ENCODE measurements at regions not wholly inside any gene's neighbourhood (a gene's known extent, or its start where the extent isn't known, plus 50 kb on each side); places are given as distances from the start of the nearest gene placed in this dataset.

DNA sequence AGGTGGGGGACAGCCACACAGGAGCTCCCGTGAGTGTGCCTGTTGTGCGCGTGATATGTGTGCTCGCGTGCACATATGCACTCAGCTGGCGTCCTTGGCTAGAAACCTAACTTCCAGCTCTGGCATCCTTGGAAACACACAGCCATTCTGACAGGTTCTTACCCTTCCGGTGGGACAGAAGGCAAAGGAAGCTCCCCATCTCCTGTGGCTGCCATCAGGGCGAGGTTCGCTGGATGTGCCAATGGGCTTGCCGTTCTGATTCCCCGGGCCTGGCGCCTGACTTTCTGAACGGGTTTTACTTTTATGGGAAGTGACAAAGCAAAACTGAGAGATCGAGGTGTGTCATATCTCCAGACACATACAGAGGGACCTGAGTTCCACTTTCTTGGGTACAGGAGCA, 124.7 kb downstream of the PAPOLA start:
- no peak for DNase-seq (ENCODE audit: low read depth, low spot score)
- peaks cover 2% of the 10 kb centered on the region for H3K4me1 ChIP-seq (ENCODE audit: insufficient read depth, insufficient read length)
- peaks cover 7% of the 10 kb centered on the region; the same call in 1 of the 2 replicates for H3K9me3 ChIP-seq (ENCODE audit: insufficient read depth, low read length)
- no peaks in the 10 kb centered on the region for H3K36me3 ChIP-seq (ENCODE audit: insufficient read depth, insufficient read length, low read length)
- peaks cover 4% of the 10 kb centered on the region for H3K27me3 ChIP-seq (ENCODE audit: insufficient read depth, insufficient read length)
- no peak overlapping the region for H3K9ac ChIP-seq (ENCODE audit: insufficient read length, low read depth)
- no peak overlapping the region for H3K4me3 ChIP-seq (ENCODE audit: insufficient read length, low read depth)
- TF ChIP-seq SUZ12 (IDR thresholded peaks at IDR 0.05; ENCODE audit: extremely low read depth, insufficient read depth, insufficient read length) (no peak), YY1 (IDR thresholded peaks at IDR 0.05; ENCODE audit: insufficient read depth, insufficient read length) (no peak), ZNF274 (IDR thresholded peaks at IDR 0.05; ENCODE audit: low read depth, low read length) (no peak)

DNA sequence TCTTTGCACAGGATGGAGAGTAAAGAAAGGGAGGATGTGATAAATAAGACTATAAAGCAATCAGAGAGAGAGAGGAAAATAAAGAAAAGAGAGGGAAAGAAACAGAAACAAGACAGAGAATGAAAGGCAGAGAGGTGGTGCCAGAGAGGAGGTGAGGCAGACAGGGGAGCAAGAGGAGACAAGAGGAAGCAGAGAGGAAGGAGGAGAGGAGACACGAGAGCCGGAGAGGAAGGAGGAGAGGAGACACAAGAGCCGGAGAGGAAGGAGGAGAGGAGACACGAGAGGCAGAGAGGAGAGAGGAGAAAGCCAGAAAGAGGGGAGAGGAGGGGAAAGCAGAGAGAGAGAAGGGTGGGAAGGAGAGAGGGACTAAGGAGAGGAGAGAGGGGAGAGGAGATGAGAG, 125.2 kb downstream of the PAPOLA start:
- no peak for TF ChIP-seq YY1 (IDR thresholded peaks at IDR 0.05; ENCODE audit: insufficient read depth, insufficient read length)
- H3K4me3 ChIP-seq (ENCODE audit: insufficient read length, low read depth), result no peak overlapping the region
- DNase-seq (ENCODE audit: low read depth, low spot score), result no peak
- H3K36me3 ChIP-seq (ENCODE audit: insufficient read depth, insufficient read length, low read length), result no peaks in the 10 kb centered on the region
- H3K9me3 ChIP-seq (ENCODE audit: insufficient read depth, low read length), result peaks cover 7% of the 10 kb centered on the region; the same call in 1 of the 2 replicates
- no peak overlapping the region for H3K9ac ChIP-seq (ENCODE audit: insufficient read length, low read depth)
- H3K27me3 ChIP-seq (ENCODE audit: insufficient read depth, insufficient read length), result peaks cover 4% of the 10 kb centered on the region
- H3K4me1 ChIP-seq (ENCODE audit: insufficient read depth, insufficient read length), result peaks cover 2% of the 10 kb centered on the region

DNA sequence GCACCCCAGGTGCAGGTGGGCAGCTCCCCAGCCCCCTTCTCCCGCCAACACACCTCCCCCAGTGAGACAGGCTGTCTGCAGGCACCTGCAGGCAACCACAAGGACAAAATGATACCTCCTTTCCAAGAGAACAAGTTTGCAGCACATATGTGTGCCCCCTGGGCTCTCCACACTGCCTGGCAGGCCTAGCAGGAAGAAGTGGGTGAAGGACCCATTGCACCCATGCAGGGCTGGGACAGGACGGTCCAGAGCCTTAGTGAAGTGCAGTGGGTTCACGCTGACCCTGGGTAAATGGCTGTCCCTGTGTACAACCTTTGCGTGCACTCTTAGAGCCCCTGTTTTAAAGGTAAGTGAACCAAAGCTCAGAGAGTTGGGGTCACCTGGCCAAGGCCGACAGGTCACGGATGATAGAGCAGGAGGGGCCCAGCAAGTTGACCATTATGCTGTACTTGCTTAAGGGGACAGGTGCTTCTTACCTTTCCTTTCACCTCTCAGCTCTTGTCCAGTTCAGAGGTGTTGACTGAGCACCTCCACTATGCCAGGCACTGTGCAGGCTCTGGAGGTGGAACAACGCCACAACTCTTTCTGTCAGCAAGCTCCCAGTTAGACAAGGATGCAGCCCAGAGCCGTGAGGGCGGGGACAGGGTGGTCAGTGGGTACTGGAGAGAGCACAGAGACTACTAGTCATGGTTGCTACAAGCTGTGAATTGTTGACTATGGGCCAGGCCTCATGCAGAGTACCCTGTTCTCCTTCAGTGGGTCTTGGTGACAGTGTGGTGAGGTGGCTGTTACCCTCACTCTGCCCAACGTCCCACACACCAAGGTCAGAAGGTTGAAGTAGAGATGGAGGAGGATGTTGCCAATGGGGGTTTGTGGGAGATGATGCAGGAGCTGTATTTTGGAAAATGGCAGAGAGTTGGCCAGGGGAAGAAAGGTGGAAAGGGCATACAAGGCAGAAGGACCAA, 125.9 kb downstream of the PAPOLA start:
- H3K27me3 ChIP-seq (ENCODE audit: insufficient read depth, insufficient read length), result peaks cover 4% of the 10 kb centered on the region
- peaks cover 7% of the 10 kb centered on the region; the same call in 1 of the 2 replicates for H3K9me3 ChIP-seq (ENCODE audit: insufficient read depth, low read length)
- peaks cover 2% of the 10 kb centered on the region for H3K4me1 ChIP-seq (ENCODE audit: insufficient read depth, insufficient read length)
- H3K36me3 ChIP-seq (ENCODE audit: insufficient read depth, insufficient read length, low read length), result no peaks in the 10 kb centered on the region
- H3K9ac ChIP-seq (ENCODE audit: insufficient read length, low read depth), result no peak overlapping the region
- H3K4me3 ChIP-seq (ENCODE audit: insufficient read length, low read depth), result no peak overlapping the region
- TF ChIP-seq YY1 (IDR thresholded peaks at IDR 0.05; ENCODE audit: insufficient read depth, insufficient read length) (no peak), ZNF274 (IDR thresholded peaks at IDR 0.05; ENCODE audit: low read depth, low read length) (no peak), SUZ12 (IDR thresholded peaks at IDR 0.05; ENCODE audit: extremely low read depth, insufficient read depth, insufficient read length) (no peak)
- no peak for DNase-seq (ENCODE audit: low read depth, low spot score)

DNA sequence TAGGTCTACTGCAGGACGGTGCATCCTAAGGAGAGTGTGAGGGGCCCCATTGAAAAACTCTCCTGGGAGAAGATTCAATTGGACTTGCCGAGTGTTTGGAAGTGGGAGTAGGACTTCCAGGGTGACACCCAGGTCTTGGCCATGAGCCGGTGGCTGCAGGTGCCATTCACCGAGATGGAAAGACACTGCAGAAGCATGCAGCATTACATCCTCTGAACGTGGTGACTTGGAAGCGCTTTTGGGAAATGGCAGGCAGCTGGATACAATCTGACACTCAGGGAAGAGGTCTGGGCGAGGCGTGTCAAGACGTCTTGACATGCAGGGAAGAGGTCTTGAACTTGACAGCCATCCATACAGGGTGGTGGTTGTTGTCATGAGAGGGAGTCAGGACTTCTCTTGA, 126.9 kb downstream of the PAPOLA start:
- peaks cover 2% of the 10 kb centered on the region for H3K4me1 ChIP-seq (ENCODE audit: insufficient read depth, insufficient read length)
- peaks cover 7% of the 10 kb centered on the region; the same call in 1 of the 2 replicates for H3K9me3 ChIP-seq (ENCODE audit: insufficient read depth, low read length)
- H3K36me3 ChIP-seq (ENCODE audit: insufficient read depth, insufficient read length, low read length), result no peaks in the 10 kb centered on the region
- H3K9ac ChIP-seq (ENCODE audit: insufficient read length, low read depth), result no peak overlapping the region
- H3K27me3 ChIP-seq (ENCODE audit: insufficient read depth, insufficient read length), result peaks cover 4% of the 10 kb centered on the region
- no peak for DNase-seq (ENCODE audit: low read depth, low spot score)
- no peak for TF ChIP-seq SUZ12 (IDR thresholded peaks at IDR 0.05; ENCODE audit: extremely low read depth, insufficient read depth, insufficient read length)
- no peak for TF ChIP-seq ZNF274 (IDR thresholded peaks at IDR 0.05; ENCODE audit: low read depth, low read length)
- no peak for TF ChIP-seq YY1 (IDR thresholded peaks at IDR 0.05; ENCODE audit: insufficient read depth, insufficient read length)
- no peak overlapping the region for H3K4me3 ChIP-seq (ENCODE audit: insufficient read length, low read depth)

DNA sequence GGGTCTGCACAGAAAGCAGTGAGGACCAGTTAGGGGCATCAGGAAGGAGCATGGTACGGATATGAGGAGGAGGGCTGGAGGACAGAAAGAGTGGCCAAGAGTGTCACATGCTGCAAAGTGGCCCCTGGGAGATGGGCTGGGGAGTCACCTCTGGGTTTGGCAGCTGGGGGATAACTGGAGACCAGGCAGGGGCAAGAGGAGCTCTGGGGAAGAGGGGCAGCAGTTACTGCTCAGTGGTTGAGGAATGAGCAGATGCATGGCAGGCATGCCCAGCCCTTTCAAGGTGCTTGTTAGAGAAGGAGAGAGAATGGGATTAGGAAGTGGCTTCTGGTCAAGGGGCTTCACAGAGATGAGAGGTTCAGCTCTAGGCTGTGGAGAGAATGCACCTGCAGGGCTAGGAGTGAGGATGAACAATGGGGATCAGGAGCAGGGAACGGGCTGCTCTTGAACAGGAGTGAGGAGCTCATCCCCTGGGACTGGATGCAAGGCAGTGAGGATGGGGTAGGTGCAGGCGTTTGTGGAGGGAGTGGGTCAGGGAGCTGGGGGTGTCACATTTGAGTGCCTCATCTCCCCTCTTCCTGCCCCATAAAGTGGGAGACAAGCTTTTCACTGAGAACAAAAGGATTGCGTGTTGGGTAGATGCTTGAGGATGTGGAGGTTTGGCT, 127.5 kb downstream of the PAPOLA start:
- H3K9me3 ChIP-seq (ENCODE audit: insufficient read depth, low read length), result peaks cover 7% of the 10 kb centered on the region; the same call in 1 of the 2 replicates
- DNase-seq (ENCODE audit: low read depth, low spot score), result no peak
- no peak overlapping the region for H3K4me3 ChIP-seq (ENCODE audit: insufficient read length, low read depth)

DNA sequence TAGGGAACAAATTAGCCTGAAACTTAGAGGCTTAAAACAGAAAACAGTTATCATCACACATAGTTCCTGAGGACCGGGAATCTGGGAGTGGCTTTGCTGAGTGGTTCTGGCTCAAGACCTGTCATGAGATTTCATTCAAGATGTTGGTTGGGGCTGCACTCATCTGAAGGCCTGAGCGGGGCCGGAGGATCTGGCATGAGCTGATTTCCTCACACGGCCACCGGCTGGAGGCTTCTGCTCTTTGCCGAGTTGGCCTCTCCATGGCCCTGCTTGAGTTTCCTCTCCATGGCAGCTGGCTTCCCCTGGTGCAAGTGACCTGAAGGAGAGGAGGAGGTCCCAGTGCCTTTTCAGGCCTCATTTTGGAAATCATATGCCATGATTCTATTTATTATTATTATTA, 128.1 kb downstream of the PAPOLA start:
- Histone ChIP-seq H3K4me1 (ENCODE audit: insufficient read depth, insufficient read length) (peaks cover 3% of the 10 kb centered on the region), H3K36me3 (ENCODE audit: insufficient read depth, insufficient read length, low read length) (no peaks in the 10 kb centered on the region), H3K9me3 (ENCODE audit: insufficient read depth, low read length) (peaks cover 7% of the 10 kb centered on the region; the same call in 1 of the 2 replicates), H3K27me3 (ENCODE audit: insufficient read depth, insufficient read length) (peaks cover 4% of the 10 kb centered on the region), H3K9ac (ENCODE audit: insufficient read length, low read depth) (no peak overlapping the region), H3K4me3 (ENCODE audit: insufficient read length, low read depth) (no peak overlapping the region)
- TF ChIP-seq SUZ12 (IDR thresholded peaks at IDR 0.05; ENCODE audit: extremely low read depth, insufficient read depth, insufficient read length) (no peak), YY1 (IDR thresholded peaks at IDR 0.05; ENCODE audit: insufficient read depth, insufficient read length) (no peak), ZNF274 (IDR thresholded peaks at IDR 0.05; ENCODE audit: low read depth, low read length) (no peak)
- DNase-seq (ENCODE audit: low read depth, low spot score), result no peak

More for the DNA sequence above, 127.5 kb downstream of the PAPOLA start:
- H3K9ac ChIP-seq (ENCODE audit: insufficient read length, low read depth), result no peak overlapping the region
- no peaks in the 10 kb centered on the region for H3K36me3 ChIP-seq (ENCODE audit: insufficient read depth, insufficient read length, low read length)
- TF ChIP-seq YY1 (IDR thresholded peaks at IDR 0.05; ENCODE audit: insufficient read depth, insufficient read length) (no peak), ZNF274 (IDR thresholded peaks at IDR 0.05; ENCODE audit: low read depth, low read length) (no peak), SUZ12 (IDR thresholded peaks at IDR 0.05; ENCODE audit: extremely low read depth, insufficient read depth, insufficient read length) (no peak)
- H3K27me3 ChIP-seq (ENCODE audit: insufficient read depth, insufficient read length), result peaks cover 4% of the 10 kb centered on the region
- peaks cover 3% of the 10 kb centered on the region for H3K4me1 ChIP-seq (ENCODE audit: insufficient read depth, insufficient read length)

GRCh38 chr14:96631030-96631429, 128.8 kb downstream of the PAPOLA start:
- Histone ChIP-seq H3K9me3 (ENCODE audit: insufficient read depth, low read length) (peaks cover 7% of the 10 kb centered on the region; the same call in 1 of the 2 replicates), H3K36me3 (ENCODE audit: insufficient read depth, insufficient read length, low read length) (no peaks in the 10 kb centered on the region), H3K27me3 (ENCODE audit: insufficient read depth, insufficient read length) (peaks cover 4% of the 10 kb centered on the region), H3K4me1 (ENCODE audit: insufficient read depth, insufficient read length) (peaks cover 3% of the 10 kb centered on the region), H3K9ac (ENCODE audit: insufficient read length, low read depth) (no peak overlapping the region), H3K4me3 (ENCODE audit: insufficient read length, low read depth) (no peak overlapping the region)
- DNase-seq (ENCODE audit: low read depth, low spot score), result no peak
- TF ChIP-seq ZNF274 (IDR thresholded peaks at IDR 0.05; ENCODE audit: low read depth, low read length), result no peak
- TF ChIP-seq YY1 (IDR thresholded peaks at IDR 0.05; ENCODE audit: insufficient read depth, insufficient read length), result no peak
- TF ChIP-seq SUZ12 (IDR thresholded peaks at IDR 0.05; ENCODE audit: extremely low read depth, insufficient read depth, insufficient read length), result no peak
